Epithelial cell of esophagus (primary cell): ENCODE measurements at regions not wholly inside any gene's neighbourhood (a gene's known extent, or its start where the extent isn't known, plus 50 kb on each side); places are given as distances from the start of the nearest gene placed in this dataset.

Experiments
- DNase-seq: peaks from one replicate; pipeline ENCODE4 v3.0.0; 2010; ENCODE audit warnings: low read depth
- H3K4me3 ChIP-seq: 2 replicates; pipeline ENCODE4 v1.5.1; 2011; ENCODE audit warnings: mild to moderate bottlenecking, low read length, control low read depth
- CTCF ChIP-seq: IDR thresholded peaks from 2 replicates; pipeline ENCODE4 v1.5.1; 2011; ENCODE audit warnings: low read depth, mild to moderate bottlenecking, low read length, control low read depth, inconsistent platforms; ENCODE audit not compliant: insufficient read depth; ENCODE audit errors: missing control alignments

GRCh38 chrX:125736008-125736729 lies 416.5 kb downstream of the TEX13C start:
- no peak overlapping the region for H3K4me3 ChIP-seq
- DNase-seq = no peak
- TF ChIP-seq CTCF = no peak

GRCh38 chrX:125742811-125743210 lies 423.1 kb downstream of the TEX13C start:
- DNase-seq = no peak
- TF ChIP-seq CTCF = no peak
- H3K4me3 ChIP-seq = no peak overlapping the region

GRCh38 chrX:125744914-125745313 lies 421.2 kb downstream of the DCAF12L2 start:
- DNase-seq = no peak
- no peak overlapping the region for H3K4me3 ChIP-seq
- TF ChIP-seq CTCF = no peak

- TF ChIP-seq CTCF = no peak
- no peak overlapping the region for H3K4me3 ChIP-seq
- no peak for DNase-seq
Measured at GRCh38 chrX:125757794-125758564, 408.1 kb downstream of the DCAF12L2 start.

GRCh38 chrX:125758819-125759218 lies 407.3 kb downstream of the DCAF12L2 start:
- DNase-seq = no peak
- TF ChIP-seq CTCF = no peak
- H3K4me3 ChIP-seq = no peak overlapping the region

GRCh38 chrX:125762954-125763353 lies 403.1 kb downstream of the DCAF12L2 start:
- no peak for TF ChIP-seq CTCF
- DNase-seq = no peak
- H3K4me3 ChIP-seq = no peak overlapping the region

- H3K4me3 ChIP-seq = no peak overlapping the region
- no peak for DNase-seq
- TF ChIP-seq CTCF = no peak
Measured at GRCh38 chrX:125765347-125765746, 400.7 kb downstream of the DCAF12L2 start.
